AG04450 (cell line): ENCODE measurements at regions not wholly inside any gene's neighbourhood (a gene's known extent, or its start where the extent isn't known, plus 50 kb on each side); places are given as distances from the start of the nearest gene placed in this dataset.

Experiments used
- CTCF ChIA-PET: fragments of 300-600, 350-600 bp; formaldehyde crosslinking; extraction: SDS; loops from one replicate; lab custom pipeline; 2022; ENCODE audit warnings: antibody characterized with exemption, inconsistent platforms; lab: Charles Lee
- POLR2A ChIA-PET: fragments of 350-600 bp; formaldehyde crosslinking; extraction: SDS; loops from one replicate; lab custom pipeline; 2021; ENCODE audit warnings: antibody characterized with exemption, inconsistent platforms; lab: Yijun Ruan, JAX
- DNase-seq: peaks from one replicate; pipeline ENCODE4 v3.0.0-alpha.2; 2011; ENCODE audit warnings: low read depth, low spot score
- H3K27ac ChIP-seq: one replicate; pipeline ENCODE4 v1.5.1; 2012; ENCODE audit warnings: low read depth, low read length, control low read depth
- H3K27me3 ChIP-seq: one replicate; pipeline ENCODE4 v1.6.0; 2012; ENCODE audit warnings: low read length; ENCODE audit not compliant: control insufficient read depth, insufficient read depth
- H3K4me3 ChIP-seq: 2 replicates; pipeline ENCODE4 v1.5.1; 2011; ENCODE audit warnings: mild to moderate bottlenecking, low read depth, low read length, control low read depth
- H3K9me3 ChIP-seq: 2 replicates; pipeline ENCODE4 v1.5.1; 2012; ENCODE audit warnings: low read length; ENCODE audit not compliant: control insufficient read depth, insufficient read depth
- TF ChIP-seq, protein P1 (sequence below): IDR thresholded peaks from 2 replicates; pipeline ENCODE4 v1.5.1; 2011; ENCODE audit warnings: low read depth, low read length, control low read depth, inconsistent platforms

DNA sequence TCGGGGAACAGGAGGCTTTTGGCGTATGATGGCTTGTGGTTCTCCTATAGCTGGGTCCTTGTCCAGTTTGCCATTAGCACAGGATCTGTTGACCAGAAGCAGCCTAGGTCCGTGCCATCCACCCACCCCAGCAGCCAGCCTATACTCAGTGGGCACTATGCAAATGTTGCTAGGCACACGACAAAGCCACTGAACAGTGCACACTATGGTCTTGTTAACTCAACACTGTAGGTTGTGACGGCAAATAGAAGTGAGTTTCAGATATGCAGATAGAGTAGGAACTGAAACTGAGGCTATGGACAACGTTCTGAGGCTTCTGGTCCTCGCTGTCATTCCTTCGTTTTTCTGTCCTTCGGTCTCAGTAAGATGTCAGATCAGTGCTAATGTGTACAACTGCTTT is 541.3 kb upstream of the TENM3 start:
- Histone ChIP-seq H3K27ac (no peak overlapping the region), H3K27me3 (no peaks in the 10 kb centered on the region), H3K4me3 (no peak overlapping the region), H3K9me3 (no peaks in the 10 kb centered on the region)
- POLR2A ChIA-PET, result no interaction called here
- DNase-seq, result no peak
- CTCF ChIA-PET, result no interaction called here
- TF ChIP-seq, protein P1, sequence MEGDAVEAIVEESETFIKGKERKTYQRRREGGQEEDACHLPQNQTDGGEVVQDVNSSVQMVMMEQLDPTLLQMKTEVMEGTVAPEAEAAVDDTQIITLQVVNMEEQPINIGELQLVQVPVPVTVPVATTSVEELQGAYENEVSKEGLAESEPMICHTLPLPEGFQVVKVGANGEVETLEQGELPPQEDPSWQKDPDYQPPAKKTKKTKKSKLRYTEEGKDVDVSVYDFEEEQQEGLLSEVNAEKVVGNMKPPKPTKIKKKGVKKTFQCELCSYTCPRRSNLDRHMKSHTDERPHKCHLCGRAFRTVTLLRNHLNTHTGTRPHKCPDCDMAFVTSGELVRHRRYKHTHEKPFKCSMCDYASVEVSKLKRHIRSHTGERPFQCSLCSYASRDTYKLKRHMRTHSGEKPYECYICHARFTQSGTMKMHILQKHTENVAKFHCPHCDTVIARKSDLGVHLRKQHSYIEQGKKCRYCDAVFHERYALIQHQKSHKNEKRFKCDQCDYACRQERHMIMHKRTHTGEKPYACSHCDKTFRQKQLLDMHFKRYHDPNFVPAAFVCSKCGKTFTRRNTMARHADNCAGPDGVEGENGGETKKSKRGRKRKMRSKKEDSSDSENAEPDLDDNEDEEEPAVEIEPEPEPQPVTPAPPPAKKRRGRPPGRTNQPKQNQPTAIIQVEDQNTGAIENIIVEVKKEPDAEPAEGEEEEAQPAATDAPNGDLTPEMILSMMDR, result no peak

GRCh38 chr4:181702864-181703495 is 540.2 kb upstream of the TENM3 start:
- Histone ChIP-seq H3K9me3 (no peaks in the 10 kb centered on the region), H3K27ac (no peak overlapping the region), H3K4me3 (no peak overlapping the region), H3K27me3 (no peaks in the 10 kb centered on the region)
- ChIA-PET CTCF (no interaction called here), POLR2A (no interaction called here)
- TF ChIP-seq, protein P1, result no peak
- DNase-seq, result no peak

GRCh38 chr4:181710143-181710542 is 533.1 kb upstream of the TENM3 start:
- DNase-seq, result no peak
- POLR2A ChIA-PET, result no interaction called here
- Histone ChIP-seq H3K9me3 (no peaks in the 10 kb centered on the region), H3K27me3 (no peaks in the 10 kb centered on the region), H3K4me3 (no peak overlapping the region), H3K27ac (no peak overlapping the region)
- TF ChIP-seq, protein P1, result no peak
- CTCF ChIA-PET, result interaction anchor here (0.7 kb wide), 1 partner anchor 82 kb away, joined by 3 read pairs; no protein-coding TSS in a partner anchor

DNA sequence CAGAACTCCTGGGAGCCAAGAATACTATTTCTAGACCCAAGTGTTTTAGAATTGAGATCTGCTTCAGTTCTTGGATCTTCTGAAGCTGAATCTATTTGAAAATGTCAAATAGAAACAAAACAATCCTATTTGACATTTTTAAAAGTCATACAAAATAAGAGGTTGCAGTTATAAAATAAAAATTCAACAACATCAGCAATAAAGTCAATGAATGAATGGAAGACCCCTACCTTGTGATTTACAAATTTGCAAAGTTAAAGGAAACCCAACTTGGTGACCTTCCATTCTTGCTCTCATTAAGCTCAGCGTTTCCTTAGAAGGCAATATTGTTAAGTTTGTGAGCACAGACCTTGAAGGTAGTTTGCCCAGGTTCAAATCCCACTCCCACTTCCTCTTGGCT is 531.8 kb upstream of the TENM3 start:
- DNase-seq, result no peak
- Histone ChIP-seq H3K27ac (no peak overlapping the region), H3K4me3 (no peak overlapping the region), H3K9me3 (no peaks in the 10 kb centered on the region), H3K27me3 (no peaks in the 10 kb centered on the region)
- CTCF ChIA-PET, result interaction anchor here (0.7 kb wide), 1 partner anchor 568 kb away, joined by 3 read pairs; no protein-coding TSS in a partner anchor
- POLR2A ChIA-PET, result no interaction called here
- TF ChIP-seq, protein P1, result no peak

- CTCF ChIA-PET, result no interaction called here
- Histone ChIP-seq H3K9me3 (no peaks in the 10 kb centered on the region), H3K27me3 (no peaks in the 10 kb centered on the region), H3K4me3 (no peak overlapping the region), H3K27ac (no peak overlapping the region)
- POLR2A ChIA-PET, result no interaction called here
- TF ChIP-seq, protein P1, result no peak
- DNase-seq, result no peak
Measured at GRCh38 chr4:181728305-181728966, 514.8 kb upstream of the TENM3 start.
